ENCODE measurements at regions not wholly inside any gene's neighbourhood (a gene's known extent, or its start where the extent isn't known, plus 50 kb on each side); places are given as distances from the start of the nearest gene placed in this dataset.

- TF ChIP-seq, protein P1, sequence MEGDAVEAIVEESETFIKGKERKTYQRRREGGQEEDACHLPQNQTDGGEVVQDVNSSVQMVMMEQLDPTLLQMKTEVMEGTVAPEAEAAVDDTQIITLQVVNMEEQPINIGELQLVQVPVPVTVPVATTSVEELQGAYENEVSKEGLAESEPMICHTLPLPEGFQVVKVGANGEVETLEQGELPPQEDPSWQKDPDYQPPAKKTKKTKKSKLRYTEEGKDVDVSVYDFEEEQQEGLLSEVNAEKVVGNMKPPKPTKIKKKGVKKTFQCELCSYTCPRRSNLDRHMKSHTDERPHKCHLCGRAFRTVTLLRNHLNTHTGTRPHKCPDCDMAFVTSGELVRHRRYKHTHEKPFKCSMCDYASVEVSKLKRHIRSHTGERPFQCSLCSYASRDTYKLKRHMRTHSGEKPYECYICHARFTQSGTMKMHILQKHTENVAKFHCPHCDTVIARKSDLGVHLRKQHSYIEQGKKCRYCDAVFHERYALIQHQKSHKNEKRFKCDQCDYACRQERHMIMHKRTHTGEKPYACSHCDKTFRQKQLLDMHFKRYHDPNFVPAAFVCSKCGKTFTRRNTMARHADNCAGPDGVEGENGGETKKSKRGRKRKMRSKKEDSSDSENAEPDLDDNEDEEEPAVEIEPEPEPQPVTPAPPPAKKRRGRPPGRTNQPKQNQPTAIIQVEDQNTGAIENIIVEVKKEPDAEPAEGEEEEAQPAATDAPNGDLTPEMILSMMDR (IDR thresholded peaks at IDR 0.05; ENCODE audit: low read length, missing control alignments), result no peak
- no peak for DNase-seq (ENCODE audit: low read depth)
- H3K4me3 ChIP-seq (replicated peaks; ENCODE audit: low read depth, low read length), result no peak overlapping the region
Measured at GRCh38 chr2:118525346-118525745, 322.1 kb downstream of the EN1 start.

GRCh38 chr2:118524911-118525310, 322.5 kb downstream of the EN1 start:
- no peak for DNase-seq (ENCODE audit: low read depth)
- no peak overlapping the region for H3K4me3 ChIP-seq (replicated peaks; ENCODE audit: low read depth, low read length)
- TF ChIP-seq, protein P1 (IDR thresholded peaks at IDR 0.05; ENCODE audit: low read length, missing control alignments), result no peak

- TF ChIP-seq, protein P1 (IDR thresholded peaks at IDR 0.05; ENCODE audit: low read length, missing control alignments), result no peak
- DNase-seq (ENCODE audit: low read depth), result no peak
- H3K4me3 ChIP-seq (replicated peaks; ENCODE audit: low read depth, low read length), result no peak overlapping the region
Measured at GRCh38 chr2:118523761-118524160, 323.7 kb downstream of the EN1 start.

DNA sequence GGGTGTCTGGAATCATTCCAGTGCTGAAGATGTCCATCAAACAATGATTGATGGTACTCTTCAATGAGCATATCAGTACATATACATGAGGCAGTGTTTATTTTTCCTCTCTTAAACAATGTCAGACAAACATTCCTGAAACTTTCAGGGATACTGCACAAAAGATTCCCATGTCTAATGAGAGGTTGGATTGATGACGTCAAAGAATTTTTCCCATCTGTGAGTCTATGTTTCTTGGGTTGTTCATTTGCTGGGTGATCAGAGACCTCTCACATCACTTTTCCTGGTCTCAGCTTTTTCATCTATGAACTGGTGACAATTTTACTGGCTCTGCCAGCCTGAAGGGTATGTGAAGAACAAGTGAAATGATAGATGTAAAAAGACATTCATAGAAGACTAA, 325.5 kb downstream of the EN1 start:
- H3K4me3 ChIP-seq (replicated peaks; ENCODE audit: low read depth, low read length), result no peak overlapping the region
- TF ChIP-seq, protein P1 (IDR thresholded peaks at IDR 0.05; ENCODE audit: low read length, missing control alignments), result no peak
- no peak for DNase-seq (ENCODE audit: low read depth)

- DNase-seq (ENCODE audit: low read depth), result no peak
- H3K4me3 ChIP-seq (replicated peaks; ENCODE audit: low read depth, low read length), result no peak overlapping the region
- TF ChIP-seq, protein P1 (IDR thresholded peaks at IDR 0.05; ENCODE audit: low read length, missing control alignments), result no peak
Measured at GRCh38 chr2:118521272-118521671, 326.2 kb downstream of the EN1 start.

DNA sequence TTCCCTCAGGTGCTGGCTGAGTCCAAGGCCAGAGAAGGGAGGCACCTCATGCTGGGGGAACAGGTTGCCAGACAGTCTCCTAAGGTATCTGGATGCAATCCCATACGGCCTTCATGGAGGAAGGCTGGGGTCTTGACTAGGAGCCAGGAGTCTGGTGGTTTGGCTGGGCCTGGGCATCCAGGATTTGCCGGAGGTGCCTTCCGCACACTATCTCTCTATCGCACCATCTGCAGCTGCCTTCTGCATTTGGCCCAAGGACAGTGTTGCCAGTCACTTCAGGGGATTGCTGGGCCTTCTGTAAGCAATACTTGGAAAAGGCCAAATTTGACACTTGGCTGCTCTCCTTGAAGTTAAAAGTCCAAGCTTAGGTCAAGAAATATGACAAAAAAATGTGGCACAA, 327.2 kb downstream of the EN1 start:
- H3K4me3 ChIP-seq (replicated peaks; ENCODE audit: low read depth, low read length), result no peak overlapping the region
- TF ChIP-seq, protein P1 (IDR thresholded peaks at IDR 0.05; ENCODE audit: low read length, missing control alignments), result no peak
- no peak for DNase-seq (ENCODE audit: low read depth)

- H3K4me3 ChIP-seq (replicated peaks; ENCODE audit: low read depth, low read length), result no peak overlapping the region
- DNase-seq (ENCODE audit: low read depth), result no peak
- TF ChIP-seq, protein P1 (IDR thresholded peaks at IDR 0.05; ENCODE audit: low read length, missing control alignments), result no peak
Measured at GRCh38 chr2:118519511-118519910, 327.9 kb downstream of the EN1 start.

All from fibroblast of pulmonary artery (primary cell).